Activated B cell treated with CpG ODN at 0.5 μM for 24 hours (primary cell): ENCODE measurements at regions not wholly inside any gene's neighbourhood (a gene's known extent, or its start where the extent isn't known, plus 50 kb on each side); places are given as distances from the start of the nearest gene placed in this dataset.

Experiments
- ATAC-seq: fragments of 200-7000 bp; cut with Tn5 transposase; one replicate; pipeline ENCODE4 v1.10.0; 2021; ENCODE audit warnings: low read depth, mild to moderate bottlenecking, moderate library complexity
- CTCF ChIA-PET: fragments of 350-600 bp; sonication (Branson Sonifier 250); formaldehyde crosslinking; loops from one replicate; lab custom pipeline; 2021; ENCODE audit warnings: antibody characterized with exemption; lab: Charles Lee
- POLR2A ChIA-PET: fragments of 350-600 bp; sonication (Branson Sonifier 250); formaldehyde crosslinking; loops from one replicate; lab custom pipeline; 2021; ENCODE audit warnings: antibody characterized with exemption; lab: Charles Lee
- DNase-seq: peaks from one replicate; pipeline ENCODE4 v3.0.0; 2022
- H3K27ac Mint-ChIP-seq: one replicate; pipeline ENCODE4 v1.8.0; 2020; ENCODE audit warnings: mixed read lengths
- H3K27me3 Mint-ChIP-seq: one replicate; pipeline ENCODE4 v1.8.0; 2021; ENCODE audit warnings: mixed read lengths
- H3K36me3 Mint-ChIP-seq: one replicate; pipeline ENCODE4 v1.8.0; 2021; ENCODE audit warnings: low read depth, mixed read lengths
- H3K4me1 Mint-ChIP-seq: one replicate; pipeline ENCODE4 v1.8.0; 2021; ENCODE audit warnings: mixed read lengths
- H3K4me3 Mint-ChIP-seq: one replicate; pipeline ENCODE4 v1.8.0; 2020; ENCODE audit warnings: mild to moderate bottlenecking, mixed read lengths
- H3K9me3 Mint-ChIP-seq: one replicate; pipeline ENCODE4 v1.8.0; 2020; ENCODE audit warnings: mixed read lengths
- CTCF ChIP-seq: fragments of 200-600 bp; IDR thresholded peaks from one replicate; pipeline ENCODE4 v1.8.0; 2022; ENCODE audit warnings: antibody characterized with exemption, mild to moderate bottlenecking
- intact Hi-C: fragments of 100-400 bp; cut with micrococcal nuclease; formaldehyde crosslinking; loops from one replicate; pipeline ENCODE4 v1.15.1; 2024

GRCh38 chr20:19915111-19915798 is 101.9 kb upstream of the NAA20 start:
- Mint-ChIP-seq H3K4me1 (peaks cover 65% of the 10 kb centered on the region), H3K27me3 (no peaks in the 10 kb centered on the region), H3K27ac (peak overlapping the region; percentile 87), H3K9me3 (no peaks in the 10 kb centered on the region), H3K4me3 (peak overlapping the region; percentile 29), H3K36me3 (no peaks in the 10 kb centered on the region)
- DNase-seq (peak; percentile 28), ATAC-seq (peak; percentile 78)
- ChIA-PET POLR2A (interaction anchor here (0.7 to 2.3 kb wide), 4 partner anchors 10 to 101 kb away, joined by 3 to 17 read pairs (median 4); partner anchors contain the start of gene NAA20), CTCF (interaction anchor here (1.0 to 1.6 kb wide), 2 partner anchors 12 to 87 kb away, joined by 3 read pairs; no protein-coding TSS in a partner anchor)
- intact Hi-C loops = loop anchor here (1.0 to 10.0 kb wide), 5 partner anchors 22 to 1950 kb away; partner anchors contain the start of genes MGME1 and SNX5
- TF ChIP-seq CTCF = no peak

GRCh38 chr20:19916531-19917485 is 100.4 kb upstream of the NAA20 start:
- Mint-ChIP-seq H3K27me3 (no peaks in the 10 kb centered on the region), H3K4me1 (peaks cover 60% of the 10 kb centered on the region), H3K27ac (no peak overlapping the region), H3K9me3 (no peaks in the 10 kb centered on the region), H3K4me3 (no peak overlapping the region), H3K36me3 (no peaks in the 10 kb centered on the region)
- no peak for TF ChIP-seq CTCF
- DNase-seq = no peak
- intact Hi-C loops = loop anchor here (5.0 to 10.0 kb wide), 4 partner anchors 80 to 1952 kb away; partner anchors contain the start of genes MGME1 and SNX5
- ChIA-PET POLR2A (interaction anchor here (2.3 kb wide), 1 partner anchor 21 kb away, joined by 17 read pairs; no protein-coding TSS in a partner anchor), CTCF (interaction anchor here (0.6 to 1.8 kb wide), 4 partner anchors 14 to 88 kb away, joined by 3 to 4 read pairs (median 3); no protein-coding TSS in a partner anchor)
- ATAC-seq = no peak

GRCh38 chr20:19918965-19919329 is 98.2 kb upstream of the NAA20 start:
- no peak for TF ChIP-seq CTCF
- no peak overlapping the region for H3K27ac Mint-ChIP-seq
- no peaks in the 10 kb centered on the region for H3K36me3 Mint-ChIP-seq
- POLR2A ChIA-PET = interaction anchor here (1.9 kb wide), 1 partner anchor 15 kb away, joined by 11 read pairs; no protein-coding TSS in a partner anchor
- ATAC-seq = no peak
- DNase-seq = no peak
- H3K4me3 Mint-ChIP-seq = no peak overlapping the region
- H3K9me3 Mint-ChIP-seq = no peaks in the 10 kb centered on the region
- intact Hi-C loops = loop anchor here (1.0 to 10.0 kb wide), 5 partner anchors 78 to 1954 kb away; partner anchors contain the start of genes MGME1 and SNX5
- CTCF ChIA-PET = no interaction called here
- peaks cover 47% of the 10 kb centered on the region for H3K4me1 Mint-ChIP-seq
- H3K27me3 Mint-ChIP-seq = no peaks in the 10 kb centered on the region

GRCh38 chr20:19920381-19921138 is 96.6 kb upstream of the NAA20 start:
- no peaks in the 10 kb centered on the region for H3K36me3 Mint-ChIP-seq
- DNase-seq = no peak
- no peak for ATAC-seq
- no peaks in the 10 kb centered on the region for H3K9me3 Mint-ChIP-seq
- ChIA-PET CTCF (no interaction called here), POLR2A (no interaction called here)
- no peaks in the 10 kb centered on the region for H3K27me3 Mint-ChIP-seq
- no peak overlapping the region for H3K4me3 Mint-ChIP-seq
- no peak overlapping the region for H3K27ac Mint-ChIP-seq
- no peak for TF ChIP-seq CTCF
- intact Hi-C loops = no loop called here
- H3K4me1 Mint-ChIP-seq = peaks cover 31% of the 10 kb centered on the region
